ENCODE measurements at regions not wholly inside any gene's neighbourhood (a gene's known extent, or its start where the extent isn't known, plus 50 kb on each side); places are given as distances from the start of the nearest gene placed in this dataset.

GRCh38 chr9:109963079-109963478 is 183.1 kb downstream of the PALM2AKAP2 start:
- TF ChIP-seq SREBF2 (IDR thresholded peaks at IDR 0.05) (no peak), REST (IDR thresholded peaks at IDR 0.05) (no peak), SMC3 (IDR thresholded peaks at IDR 0.05) (no peak), NR3C1 (IDR thresholded peaks at IDR 0.05) (no peak), MAFK (IDR thresholded peaks at IDR 0.05; ENCODE audit: partially characterized antibody) (no peak)
- TF ChIP-seq, protein P1, sequence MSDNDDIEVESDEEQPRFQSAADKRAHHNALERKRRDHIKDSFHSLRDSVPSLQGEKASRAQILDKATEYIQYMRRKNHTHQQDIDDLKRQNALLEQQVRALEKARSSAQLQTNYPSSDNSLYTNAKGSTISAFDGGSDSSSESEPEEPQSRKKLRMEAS (IDR thresholded peaks at IDR 0.05) = no peak
- TF ChIP-seq, protein P2, sequence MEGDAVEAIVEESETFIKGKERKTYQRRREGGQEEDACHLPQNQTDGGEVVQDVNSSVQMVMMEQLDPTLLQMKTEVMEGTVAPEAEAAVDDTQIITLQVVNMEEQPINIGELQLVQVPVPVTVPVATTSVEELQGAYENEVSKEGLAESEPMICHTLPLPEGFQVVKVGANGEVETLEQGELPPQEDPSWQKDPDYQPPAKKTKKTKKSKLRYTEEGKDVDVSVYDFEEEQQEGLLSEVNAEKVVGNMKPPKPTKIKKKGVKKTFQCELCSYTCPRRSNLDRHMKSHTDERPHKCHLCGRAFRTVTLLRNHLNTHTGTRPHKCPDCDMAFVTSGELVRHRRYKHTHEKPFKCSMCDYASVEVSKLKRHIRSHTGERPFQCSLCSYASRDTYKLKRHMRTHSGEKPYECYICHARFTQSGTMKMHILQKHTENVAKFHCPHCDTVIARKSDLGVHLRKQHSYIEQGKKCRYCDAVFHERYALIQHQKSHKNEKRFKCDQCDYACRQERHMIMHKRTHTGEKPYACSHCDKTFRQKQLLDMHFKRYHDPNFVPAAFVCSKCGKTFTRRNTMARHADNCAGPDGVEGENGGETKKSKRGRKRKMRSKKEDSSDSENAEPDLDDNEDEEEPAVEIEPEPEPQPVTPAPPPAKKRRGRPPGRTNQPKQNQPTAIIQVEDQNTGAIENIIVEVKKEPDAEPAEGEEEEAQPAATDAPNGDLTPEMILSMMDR (IDR thresholded peaks at IDR 0.05) = no peak

Measured in A549 (cell line).